C4-2B (cell line): ENCODE measurements at regions not wholly inside any gene's neighbourhood (a gene's known extent, or its start where the extent isn't known, plus 50 kb on each side); places are given as distances from the start of the nearest gene placed in this dataset.

Experiments
- CTCF ChIP-seq: fragments of 450-650 bp; conservative IDR thresholded peaks from 2 replicates; pipeline ENCODE4 v1.5.1; 2017; ENCODE audit warnings: mild to moderate bottlenecking
- ZFX ChIP-seq: fragments of 450-650 bp; IDR thresholded peaks from 2 replicates; pipeline ENCODE4 v1.6.1; 2017

GRCh38 chr4:151564321-151564720, 155.3 kb downstream of the FHIP1A start:
- no peak for TF ChIP-seq CTCF
- no peak for TF ChIP-seq ZFX
